Right lobe of liver (tissue), 4 donors: ENCODE measurements at regions not wholly inside any gene's neighbourhood (a gene's known extent, or its start where the extent isn't known, plus 50 kb on each side); places are given as distances from the start of the nearest gene placed in this dataset.

Experiments used
- CTCF ChIP-seq, 4 donors: fragments of 200-600 bp in 3 of 4; fragments of 450-650 bp in 1 of 4; IDR thresholded peaks; one replicate each; pipeline versions ENCODE4 v1.5.1 to v1.8.0; 2016 to 2022; ENCODE audit warnings: antibody characterized with exemption in 4 of 4, mild to moderate bottlenecking in 2 of 4
- POLR2A ChIP-seq: fragments of 450-650 bp; IDR thresholded peaks from one replicate; pipeline ENCODE4 v1.6.1; 2017; ENCODE audit warnings: antibody characterized with exemption, mild to moderate bottlenecking
- donor health status: DM: no; HTN: no; CAD: no.
- donor health status: DM: no; HTN: no; CAD: no.
- donor health status: DM: no; HTN: yes; CAD: no.

- TF ChIP-seq POLR2A = no peak
- TF ChIP-seq CTCF (IDR thresholded peaks at IDR 0.05) = no peak
Measured at GRCh38 chr2:184308706-184309105, 289.6 kb upstream of the ZNF804A start.
